WTC11 (cell line): ENCODE measurements at regions not wholly inside any gene's neighbourhood (a gene's known extent, or its start where the extent isn't known, plus 50 kb on each side); places are given as distances from the start of the nearest gene placed in this dataset.

ENCODE experiments used
- ATAC-seq: fragments of 200-7000 bp; cut with Tn5 transposase; 2 replicates; pipeline ENCODE4 v1.10.0; 2021; ENCODE audit warnings: mild to moderate bottlenecking, moderate library complexity
- CTCF ChIA-PET: fragments of 300-600 bp; sonication (Branson Sonifier 250); formaldehyde crosslinking; loops from one replicate; lab custom pipeline; 2021; ENCODE audit warnings: antibody characterized with exemption; lab: Charles Lee
- POLR2A ChIA-PET: fragments of 350-600 bp; sonication (Branson Sonifier 250); formaldehyde crosslinking; loops from one replicate; lab custom pipeline; 2021; ENCODE audit warnings: antibody characterized with exemption; lab: Charles Lee
- DNase-seq: peaks from one replicate; pipeline ENCODE4 v3.0.0; 2021; ENCODE audit warnings: low spot score
- H3K27ac Mint-ChIP-seq: 2 replicates; pipeline ENCODE4 v1.8.0; 2021; ENCODE audit warnings: mixed read lengths
- H3K27me3 Mint-ChIP-seq: 2 replicates; pipeline ENCODE4 v1.8.0; 2021; ENCODE audit warnings: low read depth, mild to moderate bottlenecking, moderate library complexity, mixed read lengths
- H3K36me3 Mint-ChIP-seq: 2 replicates; pipeline ENCODE4 v1.8.0; 2021; ENCODE audit warnings: mixed read lengths
- H3K4me1 Mint-ChIP-seq: 2 replicates; pipeline ENCODE4 v1.8.0; 2022; ENCODE audit warnings: mixed read lengths
- H3K4me3 Mint-ChIP-seq: 2 replicates; pipeline ENCODE4 v1.8.0; 2021; ENCODE audit warnings: mild to moderate bottlenecking, moderate library complexity, mixed read lengths
- H3K9me3 Mint-ChIP-seq: 2 replicates; pipeline ENCODE4 v1.8.0; 2021; ENCODE audit warnings: mixed read lengths
- ESRRA ChIP-seq: sonication (generic); formaldehyde crosslinking; IDR thresholded peaks from 2 replicates; pipeline ENCODE4 v1.8.1; 2022; ENCODE audit warnings: mild to moderate bottlenecking, missing genetic modification reagents, borderline replicate concordance
- FOXP4 ChIP-seq: sonication (generic); formaldehyde crosslinking; IDR thresholded peaks from 2 replicates; pipeline ENCODE4 v1.8.0; 2022; ENCODE audit warnings: mild to moderate bottlenecking, missing genetic modification reagents
- HMGA2 ChIP-seq: fragments of 250-450 bp; sonication (Bioruptor Pico); IDR thresholded peaks from 2 replicates; pipeline ENCODE4 v1.4.0; 2021; ENCODE audit warnings: mild to moderate bottlenecking, moderate library complexity
- IRF2 ChIP-seq: sonication (generic); formaldehyde crosslinking; IDR thresholded peaks from 2 replicates; pipeline ENCODE4 v1.8.0; 2022; ENCODE audit warnings: low read depth, missing genetic modification reagents, borderline replicate concordance
- JAZF1 ChIP-seq: fragments of 250-450 bp; sonication (Bioruptor Pico); IDR thresholded peaks from 2 replicates; pipeline ENCODE4 v1.9.0; 2021; ENCODE audit warnings: moderate library complexity, mild to moderate bottlenecking, inconsistent platforms
- KAT7 ChIP-seq: sonication (generic); formaldehyde crosslinking; IDR thresholded peaks from 2 replicates; pipeline ENCODE4 v1.8.1; 2023; ENCODE audit warnings: missing genetic modification reagents, mild to moderate bottlenecking, borderline replicate concordance
- NFYB ChIP-seq: sonication (generic); formaldehyde crosslinking; conservative IDR thresholded peaks from 2 replicates; pipeline ENCODE4 v1.8.0; 2022; ENCODE audit warnings: low read depth, missing genetic modification reagents
- SP1 ChIP-seq: sonication (generic); formaldehyde crosslinking; conservative IDR thresholded peaks from 2 replicates; pipeline ENCODE4 v1.8.1; 2022; ENCODE audit warnings: missing genetic modification reagents
- TEAD1 ChIP-seq: sonication (generic); formaldehyde crosslinking; IDR thresholded peaks from 2 replicates; pipeline ENCODE4 v1.8.0; 2022; ENCODE audit warnings: mild to moderate bottlenecking, missing genetic modification reagents
- TP53 ChIP-seq: sonication (generic); formaldehyde crosslinking; IDR thresholded peaks from 2 replicates; pipeline ENCODE4 v1.8.1; 2023; ENCODE audit warnings: mild to moderate bottlenecking, missing genetic modification reagents
- ZBTB21 ChIP-seq: sonication (generic); formaldehyde crosslinking; IDR thresholded peaks from 2 replicates; pipeline ENCODE4 v1.8.1; 2023; ENCODE audit warnings: mild to moderate bottlenecking, missing genetic modification reagents, borderline replicate concordance
- ZBTB43 ChIP-seq: sonication (generic); formaldehyde crosslinking; IDR thresholded peaks from 2 replicates; pipeline ENCODE4 v1.8.1; 2023; ENCODE audit warnings: mild to moderate bottlenecking, missing genetic modification reagents
- TF ChIP-seq, protein P1 (sequence below): sonication (generic); formaldehyde crosslinking; IDR thresholded peaks from 2 replicates; pipeline ENCODE4 v1.8.0; 2022; ENCODE audit warnings: mild to moderate bottlenecking, missing genetic modification reagents
- TF ChIP-seq, protein P2 (sequence below): sonication (generic); formaldehyde crosslinking; conservative IDR thresholded peaks from 2 replicates; pipeline ENCODE4 v1.8.1; 2022; ENCODE audit warnings: mild to moderate bottlenecking, missing genetic modification reagents
- TF ChIP-seq, protein P3 (sequence below): sonication (generic); formaldehyde crosslinking; IDR thresholded peaks from 2 replicates; pipeline ENCODE4 v1.8.0; 2022; ENCODE audit warnings: mild to moderate bottlenecking, missing genetic modification reagents
- TF ChIP-seq, protein P4 (sequence below): fragments of 250-450 bp; sonication (Bioruptor Pico); IDR thresholded peaks from 2 replicates; pipeline ENCODE4 v1.9.0; 2021; ENCODE audit warnings: mild to moderate bottlenecking
- TF ChIP-seq, protein P5 (sequence below): fragments of 250-450 bp; sonication (Bioruptor Pico); IDR thresholded peaks from 2 replicates; pipeline ENCODE4 v1.9.0; 2021; ENCODE audit warnings: moderate library complexity, mild to moderate bottlenecking, inconsistent platforms, borderline replicate concordance
- TF ChIP-seq, protein P6 (sequence below): sonication (generic); formaldehyde crosslinking; IDR thresholded peaks from 2 replicates; pipeline ENCODE4 v1.8.1; 2023; ENCODE audit warnings: mild to moderate bottlenecking, missing genetic modification reagents, moderate library complexity

DNA sequence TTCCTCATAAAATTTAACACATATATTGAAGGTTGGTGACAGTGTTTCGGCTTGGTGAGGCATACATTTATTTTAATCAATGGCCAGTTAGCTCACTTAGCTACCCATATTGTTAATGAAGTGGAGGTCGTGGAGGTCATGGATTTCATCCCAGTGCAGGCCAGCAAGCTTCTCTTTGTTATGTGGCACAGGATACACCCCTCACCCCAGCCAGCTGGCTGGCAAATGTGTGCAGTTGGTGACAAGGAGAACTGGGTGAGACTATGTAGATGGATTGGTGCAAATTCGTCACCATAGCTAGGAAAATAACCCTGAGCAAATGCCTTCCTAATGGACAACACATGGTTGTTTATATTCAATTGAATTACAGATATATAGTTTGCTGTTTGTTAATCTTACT, 50.5 kb upstream of the FOXP2 start:
- Mint-ChIP-seq H3K27ac (no peak overlapping the region), H3K27me3 (no peaks in the 10 kb centered on the region), H3K9me3 (peaks cover 13% of the 10 kb centered on the region), H3K4me1 (peaks cover 19% of the 10 kb centered on the region), H3K4me3 (no peak overlapping the region), H3K36me3 (peaks cover 4% of the 10 kb centered on the region)
- DNase-seq (no peak), ATAC-seq (peak; percentile 74)
- POLR2A ChIA-PET: interaction anchor here (0.6 kb wide), 1 partner anchor 298 kb away, joined by 3 read pairs; no protein-coding TSS in a partner anchor
- CTCF ChIA-PET: interaction anchor here (0.9 kb wide), 1 partner anchor 282 kb away, joined by 3 read pairs; no protein-coding TSS in a partner anchor
- TF ChIP-seq NFYB (CRISPR knock-in tag) (no peak), TP53 (CRISPR knock-in tag) (no peak), FOXP4 (CRISPR knock-in tag) (no peak), SP1 (CRISPR knock-in tag) (no peak), IRF2 (CRISPR knock-in tag) (no peak), ZBTB21 (no peak), TEAD1 (CRISPR knock-in tag) (no peak)
- TF ChIP-seq, protein P1, sequence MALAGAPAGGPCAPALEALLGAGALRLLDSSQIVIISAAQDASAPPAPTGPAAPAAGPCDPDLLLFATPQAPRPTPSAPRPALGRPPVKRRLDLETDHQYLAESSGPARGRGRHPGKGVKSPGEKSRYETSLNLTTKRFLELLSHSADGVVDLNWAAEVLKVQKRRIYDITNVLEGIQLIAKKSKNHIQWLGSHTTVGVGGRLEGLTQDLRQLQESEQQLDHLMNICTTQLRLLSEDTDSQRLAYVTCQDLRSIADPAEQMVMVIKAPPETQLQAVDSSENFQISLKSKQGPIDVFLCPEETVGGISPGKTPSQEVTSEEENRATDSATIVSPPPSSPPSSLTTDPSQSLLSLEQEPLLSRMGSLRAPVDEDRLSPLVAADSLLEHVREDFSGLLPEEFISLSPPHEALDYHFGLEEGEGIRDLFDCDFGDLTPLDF (CRISPR knock-in tag): no peak
- TF ChIP-seq, protein P2, sequence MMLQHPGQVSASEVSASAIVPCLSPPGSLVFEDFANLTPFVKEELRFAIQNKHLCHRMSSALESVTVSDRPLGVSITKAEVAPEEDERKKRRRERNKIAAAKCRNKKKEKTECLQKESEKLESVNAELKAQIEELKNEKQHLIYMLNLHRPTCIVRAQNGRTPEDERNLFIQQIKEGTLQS (CRISPR knock-in tag): no peak

DNA sequence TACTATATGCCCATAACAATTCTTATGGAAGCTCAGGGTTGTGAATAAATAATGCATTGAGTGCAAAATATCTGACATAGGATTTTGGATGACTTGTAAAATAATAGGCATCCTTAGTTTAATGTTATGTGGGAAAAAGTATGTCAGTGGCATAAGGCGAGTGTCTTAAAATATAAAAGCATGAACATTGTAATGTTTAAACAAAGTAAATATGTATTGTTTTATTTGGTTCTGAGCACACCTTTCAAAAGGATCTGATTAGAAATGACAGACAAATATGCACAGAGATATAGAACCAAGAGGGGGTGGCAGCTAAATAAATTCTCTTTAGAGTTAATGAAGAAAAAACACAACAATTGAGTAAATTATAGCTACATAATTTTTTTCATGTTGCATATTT, 51.3 kb upstream of the FOXP2 start:
- Mint-ChIP-seq H3K4me1 (peaks cover 19% of the 10 kb centered on the region), H3K4me3 (no peak overlapping the region), H3K27me3 (no peaks in the 10 kb centered on the region), H3K36me3 (peaks cover 4% of the 10 kb centered on the region), H3K9me3 (peaks cover 20% of the 10 kb centered on the region), H3K27ac (no peak overlapping the region)
- CTCF ChIA-PET: interaction anchor here (0.9 kb wide), 2 partner anchors 269 to 282 kb away, joined by 3 to 4 read pairs; no protein-coding TSS in a partner anchor
- ATAC-seq: no peak
- DNase-seq: no peak
- POLR2A ChIA-PET: no interaction called here
- TF ChIP-seq, protein P3, sequence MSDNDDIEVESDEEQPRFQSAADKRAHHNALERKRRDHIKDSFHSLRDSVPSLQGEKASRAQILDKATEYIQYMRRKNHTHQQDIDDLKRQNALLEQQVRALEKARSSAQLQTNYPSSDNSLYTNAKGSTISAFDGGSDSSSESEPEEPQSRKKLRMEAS (CRISPR knock-in tag): no peak
- TF ChIP-seq, all 79 proteins: peak for 0

DNA sequence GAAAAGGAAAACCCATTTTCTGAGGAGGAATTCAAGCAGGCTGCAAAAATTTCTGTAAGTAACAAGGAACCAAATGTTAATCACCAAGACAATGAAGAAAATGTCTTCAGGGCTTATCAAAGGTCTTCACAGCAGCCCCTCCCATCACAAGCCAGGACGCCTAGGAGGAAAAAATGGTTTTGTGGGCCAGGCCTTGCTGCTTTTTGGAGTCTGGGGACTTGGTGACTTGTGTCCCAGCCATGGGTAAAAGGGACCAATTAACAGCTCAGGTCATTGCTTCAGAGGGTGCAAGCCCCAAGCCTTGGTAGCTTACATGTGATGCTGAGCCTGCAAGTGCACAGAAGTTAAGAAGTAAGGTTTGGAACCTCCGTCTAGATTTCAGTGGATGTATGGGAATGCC, 55.7 kb upstream of the FOXP2 start:
- CTCF ChIA-PET: no interaction called here

DNA sequence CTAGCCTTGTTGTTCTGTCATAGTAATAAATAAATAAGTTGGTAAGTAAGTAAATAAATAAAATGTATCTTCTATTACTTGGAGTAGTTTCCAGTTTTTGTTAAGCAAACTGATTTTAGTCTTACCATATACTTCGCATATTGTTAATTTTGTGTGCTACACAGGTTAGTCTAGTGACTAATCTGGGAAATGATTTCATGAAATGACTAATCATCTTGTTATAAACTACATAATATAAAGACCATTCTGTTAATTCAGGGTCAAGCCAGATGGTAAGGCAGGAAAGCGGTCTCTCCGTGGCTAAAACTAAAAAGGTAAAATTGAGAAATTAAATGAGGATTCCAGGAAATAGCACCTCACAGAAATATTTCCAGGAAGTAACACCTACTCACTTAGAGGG, 58.5 kb upstream of the FOXP2 start:
- DNase-seq (no peak), ATAC-seq (no peak)
- Mint-ChIP-seq H3K4me1 (no peaks in the 10 kb centered on the region), H3K4me3 (no peak overlapping the region), H3K27me3 (no peaks in the 10 kb centered on the region), H3K36me3 (peaks cover 4% of the 10 kb centered on the region), H3K9me3 (peaks cover 24% of the 10 kb centered on the region), H3K27ac (no peak overlapping the region)
- ChIA-PET POLR2A (no interaction called here), CTCF (no interaction called here)
- TF ChIP-seq ZBTB43 (CRISPR knock-in tag) (no peak), TP53 (CRISPR knock-in tag) (no peak), JAZF1 (CRISPR knock-in tag) (no peak), IRF2 (CRISPR knock-in tag) (no peak), HMGA2 (CRISPR knock-in tag) (no peak), TEAD1 (CRISPR knock-in tag) (no peak), FOXP4 (CRISPR knock-in tag) (no peak), ESRRA (CRISPR knock-in tag) (no peak), KAT7 (no peak), NFYB (CRISPR knock-in tag) (no peak)
- TF ChIP-seq, protein P4, sequence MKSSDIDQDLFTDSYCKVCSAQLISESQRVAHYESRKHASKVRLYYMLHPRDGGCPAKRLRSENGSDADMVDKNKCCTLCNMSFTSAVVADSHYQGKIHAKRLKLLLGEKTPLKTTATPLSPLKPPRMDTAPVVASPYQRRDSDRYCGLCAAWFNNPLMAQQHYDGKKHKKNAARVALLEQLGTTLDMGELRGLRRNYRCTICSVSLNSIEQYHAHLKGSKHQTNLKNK (CRISPR knock-in tag): no peak
- TF ChIP-seq, protein P5, sequence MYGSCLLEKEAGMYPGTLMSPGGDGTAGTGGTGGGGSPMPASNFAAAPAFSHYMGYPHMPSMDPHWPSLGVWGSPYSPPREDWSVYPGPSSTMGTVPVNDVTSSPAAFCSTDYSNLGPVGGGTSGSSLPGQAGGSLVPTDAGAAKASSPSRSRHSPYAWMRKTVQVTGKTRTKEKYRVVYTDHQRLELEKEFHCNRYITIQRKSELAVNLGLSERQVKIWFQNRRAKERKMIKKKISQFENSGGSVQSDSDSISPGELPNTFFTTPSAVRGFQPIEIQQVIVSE (CRISPR knock-in tag): no peak

More for the DNA sequence above, 55.7 kb upstream of the FOXP2 start:
- Mint-ChIP-seq H3K27ac (no peak overlapping the region), H3K4me1 (peaks cover 15% of the 10 kb centered on the region), H3K36me3 (peaks cover 4% of the 10 kb centered on the region), H3K4me3 (no peak overlapping the region), H3K27me3 (no peaks in the 10 kb centered on the region), H3K9me3 (peaks cover 24% of the 10 kb centered on the region)
- POLR2A ChIA-PET: no interaction called here
- DNase-seq (no peak), ATAC-seq (no peak)
- TF ChIP-seq, protein P6, sequence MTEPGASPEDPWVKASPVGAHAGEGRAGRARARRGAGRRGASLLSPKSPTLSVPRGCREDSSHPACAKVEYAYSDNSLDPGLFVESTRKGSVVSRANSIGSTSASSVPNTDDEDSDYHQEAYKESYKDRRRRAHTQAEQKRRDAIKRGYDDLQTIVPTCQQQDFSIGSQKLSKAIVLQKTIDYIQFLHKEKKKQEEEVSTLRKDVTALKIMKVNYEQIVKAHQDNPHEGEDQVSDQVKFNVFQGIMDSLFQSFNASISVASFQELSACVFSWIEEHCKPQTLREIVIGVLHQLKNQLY: no peak
